Astrocyte (in vitro differentiated cells and primary cell): ENCODE measurements at regions not wholly inside any gene's neighbourhood (a gene's known extent, or its start where the extent isn't known, plus 50 kb on each side); places are given as distances from the start of the nearest gene placed in this dataset.

Experiments used
- CTCF ChIP-seq: IDR thresholded peaks from 2 replicates; pipeline ENCODE4 v1.5.1; 2011; ENCODE audit warnings: low read depth, mild to moderate bottlenecking, inconsistent platforms, low read length, moderate library complexity; ENCODE audit not compliant: insufficient read depth
- EZH2 ChIP-seq: IDR thresholded peaks from 2 replicates; pipeline ENCODE4 v1.6.1; 2012; ENCODE audit warnings: mild to moderate bottlenecking, low read length, inconsistent platforms; ENCODE audit not compliant: insufficient read depth

DNA sequence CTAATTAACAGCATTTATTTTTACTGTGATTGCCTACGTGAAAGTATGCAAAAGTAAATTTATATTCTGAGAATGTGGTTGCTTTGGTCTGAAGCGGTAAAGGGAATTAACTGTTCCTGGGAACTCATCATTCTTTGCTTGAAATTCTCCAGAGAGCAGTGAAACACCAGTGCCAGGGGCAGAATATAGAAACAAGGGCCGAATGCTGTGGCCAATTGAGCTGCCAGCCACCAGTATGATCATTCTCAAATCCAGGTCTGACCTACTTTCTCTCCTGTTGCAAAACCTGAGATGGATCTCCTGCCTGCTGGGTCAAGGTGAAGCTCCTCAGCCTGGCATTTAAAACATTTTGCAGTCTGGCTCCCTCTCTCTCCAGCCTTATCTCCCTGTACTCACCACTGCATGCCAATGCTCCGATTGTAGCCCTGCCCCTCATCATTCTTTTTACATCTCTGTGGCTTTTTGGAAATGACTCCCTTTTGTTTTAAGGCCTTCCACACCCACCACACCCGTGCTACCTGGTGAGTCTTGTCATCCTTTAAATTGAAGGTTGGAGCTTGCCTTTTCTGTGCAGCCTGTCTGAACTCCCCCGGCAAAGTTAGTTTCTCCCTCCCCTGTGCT, 94.5 kb upstream of the TMEM178A start:
- no peak for TF ChIP-seq CTCF
- no peak for TF ChIP-seq EZH2
